ENCODE measurements at regions not wholly inside any gene's neighbourhood (a gene's known extent, or its start where the extent isn't known, plus 50 kb on each side); places are given as distances from the start of the nearest gene placed in this dataset.

DNA sequence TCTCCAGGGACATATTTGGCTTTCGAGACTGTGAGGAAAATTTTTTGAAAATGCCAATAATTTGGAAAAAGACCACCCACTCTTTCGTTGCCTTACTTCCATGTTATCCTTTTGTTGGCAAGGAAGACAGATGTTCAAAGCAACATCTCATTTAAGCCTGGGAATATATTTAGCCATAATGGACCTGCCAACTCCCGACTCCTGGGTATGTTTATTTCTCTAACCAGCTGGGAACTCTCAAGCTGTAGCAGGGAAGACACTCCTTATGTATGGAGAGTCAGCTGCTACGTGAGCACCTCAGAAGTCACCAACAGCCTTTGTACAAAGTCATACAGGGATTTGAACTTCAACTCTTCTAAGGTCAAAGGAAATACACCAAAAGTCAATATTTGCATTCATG is 96.5 kb upstream of the DAAM1 start (continued):
- TF ChIP-seq, protein P1, sequence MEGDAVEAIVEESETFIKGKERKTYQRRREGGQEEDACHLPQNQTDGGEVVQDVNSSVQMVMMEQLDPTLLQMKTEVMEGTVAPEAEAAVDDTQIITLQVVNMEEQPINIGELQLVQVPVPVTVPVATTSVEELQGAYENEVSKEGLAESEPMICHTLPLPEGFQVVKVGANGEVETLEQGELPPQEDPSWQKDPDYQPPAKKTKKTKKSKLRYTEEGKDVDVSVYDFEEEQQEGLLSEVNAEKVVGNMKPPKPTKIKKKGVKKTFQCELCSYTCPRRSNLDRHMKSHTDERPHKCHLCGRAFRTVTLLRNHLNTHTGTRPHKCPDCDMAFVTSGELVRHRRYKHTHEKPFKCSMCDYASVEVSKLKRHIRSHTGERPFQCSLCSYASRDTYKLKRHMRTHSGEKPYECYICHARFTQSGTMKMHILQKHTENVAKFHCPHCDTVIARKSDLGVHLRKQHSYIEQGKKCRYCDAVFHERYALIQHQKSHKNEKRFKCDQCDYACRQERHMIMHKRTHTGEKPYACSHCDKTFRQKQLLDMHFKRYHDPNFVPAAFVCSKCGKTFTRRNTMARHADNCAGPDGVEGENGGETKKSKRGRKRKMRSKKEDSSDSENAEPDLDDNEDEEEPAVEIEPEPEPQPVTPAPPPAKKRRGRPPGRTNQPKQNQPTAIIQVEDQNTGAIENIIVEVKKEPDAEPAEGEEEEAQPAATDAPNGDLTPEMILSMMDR (IDR thresholded peaks at IDR 0.05 in 2 of 3, conservative IDR thresholded peaks at IDR 0.05 in 1 of 3; ENCODE audit: borderline replicate concordance in 1 of 3, insufficient read depth in 1 of 3, low read depth in 2 of 3, low read length in 2 of 3) = no peak
- TF ChIP-seq, protein P2, sequence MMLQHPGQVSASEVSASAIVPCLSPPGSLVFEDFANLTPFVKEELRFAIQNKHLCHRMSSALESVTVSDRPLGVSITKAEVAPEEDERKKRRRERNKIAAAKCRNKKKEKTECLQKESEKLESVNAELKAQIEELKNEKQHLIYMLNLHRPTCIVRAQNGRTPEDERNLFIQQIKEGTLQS (IDR thresholded peaks at IDR 0.05) = no peak

DNA sequence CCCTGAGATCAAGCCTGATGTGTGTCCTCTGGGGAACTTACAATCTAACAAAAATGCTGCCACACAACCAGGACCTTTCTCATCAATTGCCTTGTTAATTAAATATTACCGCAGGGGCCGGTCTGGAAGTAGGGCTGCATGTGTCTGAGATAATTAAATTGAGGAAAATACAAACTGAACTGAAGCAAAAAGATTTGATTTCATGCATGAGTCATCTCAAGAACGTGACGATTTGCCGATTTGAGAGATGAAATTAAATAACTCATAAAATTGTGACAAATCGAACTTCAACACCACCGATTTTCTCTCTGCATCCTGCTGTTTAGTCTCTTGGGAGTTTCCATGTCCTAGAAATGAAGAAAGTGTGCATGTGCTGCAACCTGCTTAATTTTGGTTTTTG is 94.6 kb upstream of the DAAM1 start:
- POLR2A ChIA-PET = no interaction called here
- no peaks in the 10 kb centered on the region for H3K79me2 ChIP-seq (ENCODE audit: insufficient read depth, low read length)
- no peak overlapping the region for H2AFZ ChIP-seq (ENCODE audit: low read depth, low read length, poor library complexity, severe bottlenecking)
- intact Hi-C loops (cut with micrococcal nuclease) = no loop called here
- DNase-seq (ENCODE audit: low read depth, low spot score) (no peak), ATAC-seq (no peak)
- no peaks in the 10 kb centered on the region; the same call in 1 of the 2 replicates for H3K9me2 ChIP-seq (ENCODE audit: insufficient read depth)
- TF ChIP-seq, protein P2 (IDR thresholded peaks at IDR 0.05) = no peak
- TF ChIP-seq YY1 (IDR thresholded peaks at IDR 0.05; ENCODE audit: extremely low read depth, insufficient replicate concordance, low read depth, low read length) (no peak), CBX3 (IDR thresholded peaks at IDR 0.05; ENCODE audit: low read depth) (no peak), RAD21 (IDR thresholded peaks at IDR 0.05; ENCODE audit: low read depth) (no peak), ZFX (IDR thresholded peaks at IDR 0.05) (no peak), POLR2AphosphoS5 (IDR thresholded peaks at IDR 0.05; ENCODE audit: low read depth, low read length) (no peak), ZNF274 (IDR thresholded peaks at IDR 0.05; ENCODE audit: low read depth, low read length) (no peak), JUND (IDR thresholded peaks at IDR 0.05) (no peak), EGR1 (IDR thresholded peaks at IDR 0.05; ENCODE audit: low read depth) (no peak), POLR2A (IDR thresholded peaks at IDR 0.05; ENCODE audit: borderline replicate concordance, extremely low read depth, insufficient read depth, insufficient read length) (no peak), SRF (IDR thresholded peaks at IDR 0.05; ENCODE audit: low read depth) (no peak), SIN3A (IDR thresholded peaks at IDR 0.05; ENCODE audit: low read depth) (no peak), SP1 (IDR thresholded peaks at IDR 0.05; ENCODE audit: low read depth) (no peak)
- TF ChIP-seq, protein P3, sequence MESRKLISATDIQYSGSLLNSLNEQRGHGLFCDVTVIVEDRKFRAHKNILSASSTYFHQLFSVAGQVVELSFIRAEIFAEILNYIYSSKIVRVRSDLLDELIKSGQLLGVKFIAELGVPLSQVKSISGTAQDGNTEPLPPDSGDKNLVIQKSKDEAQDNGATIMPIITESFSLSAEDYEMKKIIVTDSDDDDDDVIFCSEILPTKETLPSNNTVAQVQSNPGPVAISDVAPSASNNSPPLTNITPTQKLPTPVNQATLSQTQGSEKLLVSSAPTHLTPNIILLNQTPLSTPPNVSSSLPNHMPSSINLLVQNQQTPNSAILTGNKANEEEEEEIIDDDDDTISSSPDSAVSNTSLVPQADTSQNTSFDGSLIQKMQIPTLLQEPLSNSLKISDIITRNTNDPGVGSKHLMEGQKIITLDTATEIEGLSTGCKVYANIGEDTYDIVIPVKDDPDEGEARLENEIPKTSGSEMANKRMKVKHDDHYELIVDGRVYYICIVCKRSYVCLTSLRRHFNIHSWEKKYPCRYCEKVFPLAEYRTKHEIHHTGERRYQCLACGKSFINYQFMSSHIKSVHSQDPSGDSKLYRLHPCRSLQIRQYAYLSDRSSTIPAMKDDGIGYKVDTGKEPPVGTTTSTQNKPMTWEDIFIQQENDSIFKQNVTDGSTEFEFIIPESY (IDR thresholded peaks at IDR 0.05; ENCODE audit: extremely low read depth, insufficient replicate concordance, low read length) = no peak
- TF ChIP-seq, protein P1 (IDR thresholded peaks at IDR 0.05 in 2 of 3, conservative IDR thresholded peaks at IDR 0.05 in 1 of 3; ENCODE audit: borderline replicate concordance in 1 of 3, insufficient read depth in 1 of 3, low read depth in 2 of 3, low read length in 2 of 3) = no peak
- no peak overlapping the region for H3K9ac ChIP-seq (ENCODE audit: low read length)
- H3K9me3 ChIP-seq (ENCODE audit: control insufficient read depth in 1 of 2, insufficient read depth in 1 of 2, low read depth in 1 of 2, low read length in 2 of 2) = no peaks in the 10 kb centered on the region
- no peak overlapping the region for H3K4me3 ChIP-seq (replicated peaks in 1 of 2; ENCODE audit: low read depth in 1 of 2, low read length in 2 of 2)
- no peaks in the 10 kb centered on the region for H4K20me1 ChIP-seq (ENCODE audit: insufficient read depth)
- H3K36me3 ChIP-seq (ENCODE audit: control insufficient read depth in 1 of 2, insufficient read depth in 2 of 2, low read length in 2 of 2) = no peaks in the 10 kb centered on the region
- BruUV-seq (replicated peaks) = no TSS peak
- peaks cover 0 to 6% of the 10 kb centered on the region in 2 experiments; a peak in 1 of 4 replicates for H3K4me1 ChIP-seq (ENCODE audit: control insufficient read depth in 1 of 2, insufficient read depth in 2 of 2, low read length in 2 of 2)
- no peak overlapping the region for H3K27ac ChIP-seq (ENCODE audit: low read depth, low read length)
- RAD21 ChIA-PET (ENCODE audit: low non-redundant PET in 1 of 2, low total read pairs in 2 of 2, uncharacterized antibody in 2 of 2, unreplicated experiment in 2 of 2) = no interaction called here
- CTCF ChIA-PET = no interaction called here
- H3K27me3 ChIP-seq (ENCODE audit: insufficient read depth, low read length) = no peaks in the 10 kb centered on the region
- H3K4me2 ChIP-seq (ENCODE audit: low read length) = no peak overlapping the region
